NCI-H446 (cell line): ENCODE measurements at regions not wholly inside any gene's neighbourhood (a gene's known extent, or its start where the extent isn't known, plus 50 kb on each side); places are given as distances from the start of the nearest gene placed in this dataset.
"Not testable (repeated sequence)": the region's sequence is repeated elsewhere in the genome, so short reads cannot be mapped to it uniquely, and the experiment has no call there.

ENCODE experiments used
- DNase-seq, 2 experiments: peaks; one replicate each; lab custom pipeline; 2025; lab: John Stamatoyannopoulos, UW

DNA sequence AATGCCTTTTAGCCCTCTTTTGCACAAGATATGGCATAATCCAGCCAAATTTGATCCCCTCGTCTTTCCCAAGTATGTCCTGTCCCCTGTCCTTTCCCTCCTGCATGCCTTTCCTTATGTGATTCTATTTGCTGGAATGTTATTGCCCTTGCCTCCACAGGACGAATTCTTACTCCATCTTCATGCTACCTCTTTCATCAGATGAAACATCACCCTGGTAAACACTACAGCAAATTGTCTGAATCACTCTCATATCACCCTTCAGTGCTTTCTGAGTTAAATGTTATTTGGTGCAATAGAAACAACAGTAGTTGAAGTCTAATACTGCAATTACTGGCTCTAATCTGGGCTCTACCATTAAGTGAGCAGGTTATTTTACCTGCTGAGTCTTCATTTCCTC is 52.2 kb upstream of the FAT1 start:
- no peak for DNase-seq

DNA sequence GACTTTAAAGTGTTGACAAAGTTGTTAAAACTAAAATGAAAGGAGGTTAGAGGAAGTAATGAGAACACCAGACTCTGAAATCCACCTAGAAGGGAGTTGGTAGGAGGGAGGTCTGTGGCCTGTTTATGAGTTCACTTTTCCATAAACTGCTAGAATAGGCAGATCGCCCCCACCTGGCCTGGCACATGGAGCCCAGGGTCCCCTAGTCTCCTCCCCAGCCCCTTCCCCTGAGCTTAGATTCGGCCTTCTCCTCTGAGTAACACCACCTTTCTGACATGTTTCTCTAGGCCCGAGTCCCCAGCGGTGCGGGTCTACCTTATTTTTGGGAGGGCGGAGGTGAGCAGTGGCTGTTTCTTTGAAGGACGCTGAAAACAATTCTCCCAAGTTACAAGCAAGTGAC is 54.5 kb upstream of the FAT1 start:
- no peak for DNase-seq

DNA sequence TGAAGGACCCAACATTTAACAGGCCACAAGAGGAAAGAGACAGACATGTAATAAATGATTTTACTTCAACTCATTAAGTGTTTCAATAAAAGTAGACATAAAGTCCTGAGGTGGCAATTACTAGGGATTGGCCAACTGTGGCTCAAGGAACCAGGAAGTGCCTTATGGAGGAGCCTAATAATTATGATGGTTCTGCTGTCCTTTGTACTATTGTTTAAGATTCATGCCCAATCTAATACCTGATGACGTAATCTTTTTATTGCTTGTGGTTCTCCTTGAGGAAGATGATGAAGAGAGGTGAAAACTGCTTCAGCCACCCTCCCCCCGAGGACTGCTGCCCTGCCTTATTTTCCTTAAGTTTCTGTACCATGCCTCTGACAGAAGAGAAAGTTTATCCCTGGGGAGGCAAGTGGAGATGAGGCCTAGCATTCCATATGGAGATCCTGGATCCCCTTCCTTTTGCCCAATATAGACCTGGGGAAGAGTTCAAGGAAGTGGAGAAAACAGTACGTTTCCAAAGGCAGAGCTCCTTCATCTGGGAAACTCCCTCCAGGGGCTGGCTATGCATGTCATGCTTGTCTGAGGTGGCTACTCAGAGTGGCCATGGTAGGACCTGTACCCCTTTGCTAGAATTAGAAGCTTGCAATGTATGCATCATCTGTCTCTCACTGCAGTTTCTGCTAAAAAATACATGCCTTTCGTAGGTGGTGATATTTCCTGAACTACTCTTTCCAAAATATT is 56.8 kb upstream of the FAT1 start:
- DNase-seq, result no peak

DNA sequence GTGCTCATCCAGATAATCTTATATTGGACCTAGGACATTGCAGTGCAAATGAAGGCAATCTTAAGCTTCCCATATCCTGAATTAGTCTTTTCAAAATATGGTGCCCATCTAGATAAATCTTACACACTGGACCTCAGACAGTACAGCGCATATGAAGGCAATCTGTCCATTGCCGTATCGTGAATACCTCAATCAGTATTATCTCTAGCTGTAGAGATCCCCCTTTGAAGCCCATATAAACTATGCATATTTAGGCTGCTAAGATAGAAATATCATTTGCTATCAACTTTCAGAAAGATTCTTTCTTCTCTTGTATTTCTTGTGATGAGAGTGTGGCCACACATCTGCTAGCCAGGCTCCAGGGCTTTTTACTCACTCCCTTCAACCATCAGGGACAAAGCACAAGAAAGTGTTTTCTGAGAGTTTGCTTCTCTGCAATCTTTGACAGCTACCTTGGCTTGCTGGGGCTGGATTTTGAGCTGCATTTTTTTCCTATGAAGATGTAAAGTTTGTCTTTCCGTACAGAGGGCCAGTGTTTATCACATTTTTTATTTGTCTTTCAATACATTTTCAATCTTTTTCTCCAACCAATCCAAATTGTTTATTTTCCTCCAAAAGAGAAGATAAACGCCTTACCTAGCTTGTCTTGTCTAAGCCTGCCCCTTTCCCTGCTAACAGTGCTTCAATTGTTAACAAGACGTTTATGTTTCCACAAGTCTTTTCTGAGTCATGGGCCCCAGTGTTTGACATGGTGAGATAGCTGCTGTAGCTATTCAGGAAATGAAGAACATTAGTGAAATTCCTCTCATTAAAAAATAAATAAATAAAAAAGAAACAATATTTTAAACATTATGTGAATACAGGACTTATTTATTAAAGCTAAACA is 57.6 kb upstream of the FAT1 start:
- no peak for DNase-seq

DNA sequence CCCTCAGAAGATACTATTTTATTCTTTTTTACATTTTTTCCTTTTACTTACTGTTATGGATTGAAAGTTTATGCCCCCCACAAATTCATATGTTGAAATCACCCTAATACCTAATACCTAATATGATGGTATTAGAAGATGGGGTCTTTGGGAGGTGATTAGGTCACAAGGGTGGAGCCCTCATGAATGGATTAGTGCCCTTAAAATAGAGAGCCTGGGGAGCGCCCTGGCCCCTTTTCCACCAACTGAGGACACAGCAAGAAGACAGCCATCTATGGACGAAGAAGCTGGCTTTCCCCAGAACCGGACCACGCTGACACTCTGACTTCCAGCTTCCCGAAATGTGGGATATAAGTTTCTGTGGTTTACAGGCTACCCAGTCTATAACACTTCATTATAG is 58.6 kb upstream of the FAT1 start:
- no peak for DNase-seq

DNA sequence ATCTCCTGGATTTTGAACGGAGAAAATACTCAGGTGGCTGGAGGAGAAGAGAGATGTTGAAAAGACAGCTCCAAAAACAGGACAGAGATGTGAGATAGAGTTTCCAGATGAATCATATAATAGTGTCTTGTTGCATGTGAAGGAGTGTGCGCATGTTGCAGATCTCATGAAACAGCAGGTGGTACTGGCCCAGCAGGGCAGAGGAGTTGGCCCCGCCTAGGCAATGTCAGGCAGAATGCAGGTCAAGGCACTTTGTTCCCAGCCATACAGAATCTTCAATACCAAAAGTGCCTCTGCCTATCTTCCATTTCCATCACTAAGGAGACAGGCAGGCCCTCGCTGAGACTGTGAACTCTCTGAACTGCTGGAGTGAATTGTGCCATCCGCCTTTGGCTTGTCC is 63.9 kb upstream of the FAT1 start:
- DNase-seq, result no peak

DNA sequence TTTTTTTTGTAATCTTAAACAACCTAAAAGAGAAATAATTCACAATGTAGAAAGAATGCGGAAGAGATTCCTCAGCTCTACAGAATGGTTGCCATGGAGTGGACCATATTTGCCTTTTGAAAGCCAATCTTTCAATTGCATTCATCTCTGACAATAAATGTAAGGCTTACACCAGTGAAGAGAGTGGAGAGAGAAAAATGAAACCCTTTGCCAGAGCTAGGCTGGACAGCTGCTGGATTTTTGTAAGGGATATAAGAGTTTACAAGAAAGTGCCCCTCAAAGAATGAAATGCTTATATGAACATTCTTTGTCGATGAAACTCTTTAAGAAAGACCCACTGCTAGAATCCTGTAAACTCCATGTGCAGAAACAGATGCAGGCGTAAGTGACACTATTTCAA is 66.0 kb upstream of the FAT1 start:
- DNase-seq, result no peak

DNA sequence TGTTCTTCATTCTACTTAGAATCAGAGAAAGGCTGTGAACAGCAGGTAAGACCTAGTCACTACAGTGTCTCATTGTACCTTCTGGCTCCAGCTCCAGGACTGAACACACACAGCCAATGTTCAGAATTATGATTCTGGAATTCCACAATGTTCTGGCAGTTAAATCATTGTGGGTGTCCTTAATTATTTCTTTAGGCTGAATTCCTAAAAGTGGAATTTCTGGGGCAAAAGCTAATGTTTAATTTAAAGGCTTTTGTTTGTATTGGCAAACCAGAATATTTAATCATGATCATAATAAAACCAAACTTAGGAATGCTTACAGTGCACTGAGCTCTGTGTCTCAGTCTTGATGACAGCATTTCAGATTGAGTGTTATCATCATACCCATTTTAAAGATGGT is 67.0 kb upstream of the FAT1 start:
- DNase-seq, result no peak

DNA sequence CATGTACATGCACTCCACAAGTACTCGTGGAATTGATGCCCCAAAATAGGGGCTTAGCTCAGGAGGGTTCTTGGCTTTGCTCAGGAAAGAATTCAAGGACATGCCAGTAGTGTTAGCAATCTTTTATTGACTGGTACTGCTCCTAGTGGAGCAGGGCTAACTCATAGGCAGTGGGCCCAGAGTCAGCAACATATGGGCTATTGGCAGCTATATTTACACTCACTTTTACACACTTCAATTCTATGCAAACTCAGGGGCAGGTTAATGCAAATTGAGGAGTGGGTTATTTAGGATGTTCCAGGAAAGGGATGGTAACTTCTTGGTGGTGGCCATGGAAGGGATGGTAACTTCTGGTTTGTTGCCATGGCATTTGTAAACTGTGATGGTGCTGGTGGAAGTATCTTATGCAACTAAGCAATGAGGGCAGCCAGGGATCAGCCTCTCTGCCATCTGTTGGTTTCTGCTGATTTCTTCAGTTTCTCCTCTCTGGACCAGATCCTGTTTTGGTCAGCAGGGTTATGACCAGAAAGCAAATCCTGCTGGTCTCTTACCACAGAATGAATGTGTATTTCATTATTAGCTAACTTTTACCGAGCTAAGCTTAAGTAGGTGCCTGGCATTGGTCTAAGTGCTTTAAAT is 69.2 kb upstream of the FAT1 start:
- DNase-seq, result no peak

DNA sequence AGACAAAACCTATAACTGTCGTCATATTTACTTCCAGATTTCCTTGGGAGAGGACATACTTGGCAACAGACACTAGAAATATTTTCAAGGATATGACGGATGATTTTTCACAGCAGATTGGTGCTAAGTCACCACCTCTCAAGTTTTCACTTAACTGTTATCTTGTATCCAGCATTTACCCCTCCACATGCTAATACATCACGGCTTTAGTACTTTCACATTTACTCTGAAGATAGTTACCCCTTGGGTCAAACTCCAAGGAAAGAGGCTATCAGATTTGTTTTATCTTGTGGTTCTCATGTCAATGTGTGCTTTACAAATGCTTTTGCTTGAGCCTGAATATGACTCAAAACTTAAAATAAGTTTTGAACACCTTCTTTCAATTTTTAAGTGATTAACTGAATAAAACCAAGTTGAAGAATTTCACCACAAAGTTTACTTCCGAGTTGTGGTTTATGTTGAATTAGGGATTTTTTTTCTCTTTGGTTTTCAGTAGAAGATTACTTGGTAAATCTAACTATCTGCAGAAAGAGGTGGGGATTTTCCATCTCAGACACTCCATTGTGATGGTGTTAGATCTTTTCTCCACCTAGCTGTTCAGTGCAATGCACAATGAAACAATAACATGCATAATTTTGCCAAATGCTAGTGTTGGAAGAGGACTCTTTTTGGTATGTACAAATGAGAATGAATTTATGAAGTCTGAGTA is 75.4 kb upstream of the FAT1 start:
- no peak for DNase-seq

DNA sequence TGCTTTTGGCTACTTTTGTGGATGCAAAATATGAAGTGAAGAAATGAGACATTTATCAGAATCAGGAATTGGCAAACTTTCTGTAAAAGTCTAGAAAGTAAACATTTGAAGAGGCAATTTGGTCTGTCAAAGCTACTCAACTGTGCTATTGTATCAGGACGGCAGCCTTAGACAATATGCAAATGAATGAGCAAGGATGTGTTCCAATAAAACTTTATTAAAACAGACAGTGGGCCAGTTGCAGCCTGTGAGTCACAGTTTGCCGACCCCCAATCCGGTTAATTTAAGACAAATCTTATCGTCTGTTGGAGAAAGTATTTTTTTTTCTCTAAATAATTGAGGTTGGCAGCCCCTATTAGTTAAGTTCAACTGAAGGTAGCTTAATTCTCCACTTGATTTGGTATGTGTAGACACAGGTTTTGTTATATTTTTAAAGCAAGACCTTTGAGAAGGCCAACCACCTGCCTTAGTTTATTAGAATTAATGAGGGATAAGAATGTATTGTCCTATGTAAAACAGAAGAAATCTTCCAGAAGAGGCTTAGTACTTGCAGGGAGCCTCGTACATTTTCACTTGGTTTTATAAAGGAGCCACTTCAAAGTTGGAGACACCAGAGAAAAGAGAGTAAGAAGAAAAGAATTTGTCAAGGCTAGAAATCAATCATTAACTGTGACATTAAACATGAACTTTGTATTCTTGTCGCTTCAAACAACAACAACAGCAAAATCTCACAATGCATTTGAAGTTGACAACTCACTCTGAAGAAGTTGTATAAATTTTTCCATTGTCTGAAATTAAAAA is 81.6 kb upstream of the FAT1 start:
- DNase-seq, result no peak

DNA sequence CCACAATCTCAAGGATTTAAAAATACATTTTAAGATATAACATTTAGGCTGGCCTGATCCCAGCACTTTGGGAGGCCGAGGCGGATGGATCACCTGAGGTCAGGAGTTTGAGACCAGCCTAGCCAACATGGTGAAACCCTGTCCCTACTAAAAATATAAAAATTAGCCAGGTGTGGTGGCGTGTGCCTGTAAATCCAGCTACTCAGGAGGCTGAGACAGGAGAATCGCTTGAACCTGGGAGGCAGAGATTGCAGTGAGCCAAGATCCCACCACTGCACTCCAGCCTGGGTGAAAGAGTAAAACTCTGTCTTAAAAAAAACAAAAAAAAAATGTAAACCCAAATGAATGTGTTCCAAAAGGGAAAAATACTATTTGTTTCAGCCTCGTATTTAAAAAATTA is 82.3 kb upstream of the FAT1 start:
- DNase-seq, result not testable (repeated sequence)

DNA sequence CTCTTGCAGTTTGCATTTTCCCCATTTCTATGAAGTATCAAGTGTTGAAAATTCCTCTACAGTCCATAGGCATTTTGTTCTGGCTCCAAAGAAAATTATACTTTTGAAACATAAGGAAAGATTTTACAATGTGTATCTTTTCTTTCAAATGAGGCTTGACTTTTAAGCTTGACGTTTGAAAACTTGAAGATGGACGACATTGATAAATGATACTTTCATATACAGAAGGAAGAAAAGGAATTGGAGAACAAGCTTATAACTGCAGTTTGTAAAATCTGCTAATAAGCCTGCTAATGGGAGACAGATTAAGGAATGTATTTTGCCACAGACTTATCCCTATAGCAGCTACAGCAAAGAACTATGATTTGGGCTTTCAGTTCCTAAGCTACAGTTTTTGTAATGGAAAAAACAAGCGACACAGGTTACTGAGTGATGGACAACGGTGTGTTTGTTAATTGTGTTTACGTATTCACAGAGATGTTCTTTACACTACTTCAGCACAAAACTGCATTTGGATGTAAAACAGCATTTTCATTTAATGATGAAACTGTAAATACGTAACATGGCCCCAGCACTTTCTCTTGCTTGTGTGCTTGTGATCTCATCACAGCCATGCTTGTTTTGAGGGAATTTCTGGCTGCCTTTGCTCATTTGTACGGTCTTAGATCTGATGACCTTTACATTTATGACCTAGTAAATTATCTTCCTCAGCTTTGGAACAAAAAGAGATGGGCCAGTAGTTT is 83.2 kb upstream of the FAT1 start:
- no peak for DNase-seq

DNA sequence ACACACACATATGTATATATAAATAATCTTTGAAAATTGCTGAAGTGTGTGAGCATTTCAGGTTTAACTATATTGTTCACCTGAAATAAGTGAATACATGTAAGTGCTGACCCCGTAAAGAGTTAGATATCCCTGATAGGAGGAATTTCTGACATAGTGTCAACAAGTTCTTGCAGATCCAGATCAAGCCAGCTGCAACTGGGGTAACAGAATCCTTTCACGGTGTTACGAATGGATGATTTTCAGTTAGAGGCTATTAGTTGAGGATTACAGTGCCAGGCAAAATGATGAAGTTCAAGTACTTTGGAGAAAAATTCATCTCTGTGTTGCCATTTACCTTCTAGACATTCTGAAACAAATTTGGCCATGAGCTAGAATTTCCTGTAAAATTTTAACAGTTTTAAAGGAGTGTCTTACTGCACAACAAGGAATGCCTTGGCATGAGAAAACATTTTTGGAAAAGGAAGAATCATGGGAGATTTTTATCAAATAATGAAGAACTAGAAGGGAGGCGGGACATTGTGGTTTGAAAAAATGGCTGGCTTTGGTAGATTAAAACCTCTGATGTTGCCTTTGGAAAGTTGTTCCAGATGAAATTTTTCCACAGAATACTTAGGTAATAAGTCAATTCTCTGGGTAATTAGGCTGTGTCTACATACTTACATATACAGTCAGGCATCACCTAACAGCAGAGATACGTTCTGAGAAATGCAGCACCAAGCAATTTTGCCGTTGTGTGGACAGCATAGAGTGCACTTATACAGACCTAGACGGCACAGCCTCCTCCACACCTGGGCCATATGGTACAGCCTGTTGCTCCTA is 84.4 kb upstream of the FAT1 start:
- DNase-seq, result no peak

DNA sequence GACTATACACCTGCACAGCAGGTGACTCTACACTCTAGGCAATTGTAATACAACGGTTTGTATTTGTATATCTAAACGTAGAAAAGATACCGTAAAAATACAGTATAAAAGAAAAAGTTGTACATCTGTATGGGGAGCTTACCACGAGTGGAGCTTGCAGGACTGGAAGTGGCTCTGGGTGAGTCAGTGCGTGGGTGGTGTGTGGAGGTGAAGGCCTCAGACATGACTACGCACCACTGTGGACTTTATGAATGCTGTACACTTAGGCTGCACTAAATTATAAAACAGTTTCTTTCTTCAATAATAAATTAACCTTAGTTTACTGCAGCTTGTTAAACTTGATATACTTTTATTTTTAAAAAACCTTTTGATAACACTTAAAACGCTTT is 85.0 kb upstream of the FAT1 start:
- DNase-seq, result no peak

DNA sequence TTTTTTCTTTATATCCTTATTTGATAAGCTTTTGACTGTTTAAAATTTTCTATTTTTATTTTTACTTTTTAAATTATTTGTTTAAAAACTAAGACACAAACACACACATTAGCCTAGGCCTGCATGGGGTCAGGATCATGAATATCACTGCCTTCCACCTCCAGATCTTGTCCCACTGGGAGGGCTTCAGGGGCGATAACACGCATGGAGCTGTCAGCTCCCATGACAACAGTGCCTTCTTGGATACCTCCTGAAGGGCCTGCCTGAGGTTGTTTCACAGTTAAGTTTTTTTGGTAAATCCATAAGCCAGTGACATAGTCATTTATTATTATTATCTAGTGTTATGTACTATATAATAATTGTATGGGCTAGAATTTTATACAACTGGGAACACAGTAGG is 85.4 kb upstream of the FAT1 start:
- no peak for DNase-seq

DNA sequence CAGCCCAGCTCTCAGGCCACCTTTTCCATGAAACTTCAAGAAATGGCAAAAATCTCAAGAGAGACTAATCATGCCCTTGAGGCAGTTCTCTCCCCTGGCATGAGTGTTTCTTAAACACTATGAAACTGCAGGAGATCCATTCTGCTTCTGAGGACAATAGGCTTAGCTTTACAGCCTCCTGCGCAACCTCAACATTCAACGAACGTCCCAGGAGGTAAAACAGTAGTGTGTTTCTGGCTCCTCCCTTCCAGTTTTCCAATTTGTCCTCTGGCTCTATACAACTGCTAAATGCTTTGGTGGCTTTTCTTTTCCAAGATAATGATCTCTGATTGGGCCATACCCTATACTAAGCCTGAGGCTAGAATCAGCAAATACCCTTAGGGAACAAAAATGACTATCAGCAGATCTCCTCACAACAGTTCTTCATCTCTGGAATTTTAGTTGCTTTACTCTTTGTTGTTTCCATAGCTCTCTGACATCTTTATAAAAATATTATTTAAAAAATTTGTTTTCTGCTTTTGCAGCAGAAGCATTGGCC is 87.0 kb upstream of the FAT1 start:
- no peak for DNase-seq

DNA sequence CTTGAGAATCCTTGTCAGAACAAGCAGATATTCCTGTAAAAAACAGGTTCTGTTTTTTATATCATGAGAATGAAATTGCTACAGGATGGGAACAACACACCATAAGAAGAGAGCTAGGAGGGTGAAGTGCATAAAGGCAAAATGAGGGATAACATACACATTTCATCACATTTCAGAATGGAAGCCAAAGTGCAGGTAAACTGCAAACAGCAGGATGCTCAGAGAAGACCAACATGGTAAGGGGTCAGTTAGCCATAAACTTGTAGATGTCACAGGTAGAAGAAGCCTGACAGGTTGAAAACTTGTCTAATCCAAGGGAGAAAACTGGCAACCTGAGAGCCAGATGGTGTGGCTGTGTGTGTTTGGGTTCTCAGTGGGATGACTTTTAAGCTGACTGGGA is 88.9 kb upstream of the FAT1 start:
- no peak for DNase-seq

DNA sequence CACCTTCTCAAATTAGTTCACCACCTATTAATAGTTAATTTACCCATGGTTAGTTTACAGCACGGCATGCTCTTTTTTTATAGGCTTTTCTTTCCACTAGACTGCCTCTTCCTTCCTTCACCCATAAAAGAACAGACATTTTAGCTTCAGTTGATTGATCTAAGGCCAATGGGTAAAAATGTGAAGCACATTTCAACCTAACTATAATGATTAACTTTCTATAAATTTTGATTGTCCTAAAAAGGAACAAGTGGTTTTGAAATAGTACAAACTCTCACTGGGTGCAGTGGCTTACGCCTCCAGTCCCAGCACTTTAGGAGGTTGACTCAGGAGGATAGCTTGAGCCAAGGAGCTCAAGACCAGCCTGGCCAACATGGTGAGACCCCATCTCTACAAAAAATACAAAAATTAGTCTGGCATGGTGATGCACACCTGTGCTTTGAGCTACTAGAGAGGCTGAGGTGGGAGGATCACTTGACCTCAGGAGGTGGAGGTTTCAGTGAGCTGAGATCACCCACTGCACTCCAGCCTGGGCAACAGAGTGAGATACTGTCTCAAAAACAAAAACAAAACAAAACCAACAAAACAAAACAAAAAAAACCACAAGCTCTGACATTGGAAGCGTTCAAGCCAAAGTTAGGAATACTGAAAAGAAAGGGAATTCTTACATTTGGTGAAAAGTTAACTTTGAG is 89.9 kb upstream of the FAT1 start:
- no peak for DNase-seq
